GM12875 (cell line): ENCODE measurements at regions not wholly inside any gene's neighbourhood (a gene's known extent, or its start where the extent isn't known, plus 50 kb on each side); places are given as distances from the start of the nearest gene placed in this dataset.

Experiments used
- H3K4me3 ChIP-seq: one replicate; pipeline ENCODE4 v1.5.1; 2011; ENCODE audit warnings: low read depth, low read length, control low read depth
- CTCF ChIP-seq: IDR thresholded peaks from 2 replicates; pipeline ENCODE4 v1.5.1; 2011; ENCODE audit warnings: low read depth, mild to moderate bottlenecking, control low read depth, inconsistent platforms, low read length, moderate library complexity, borderline replicate concordance; ENCODE audit not compliant: insufficient read depth

GRCh38 chr6:26149240-26149639, 62.0 kb downstream of the HFE start:
- no peak overlapping the region for H3K4me3 ChIP-seq
- no peak for TF ChIP-seq CTCF

- no peak overlapping the region for H3K4me3 ChIP-seq
- TF ChIP-seq CTCF, result no peak
Measured at GRCh38 chr6:26152226-26153101, 65.2 kb downstream of the HFE start.

GRCh38 chr6:26155061-26155930, 68.1 kb downstream of the HFE start:
- TF ChIP-seq CTCF, result no peak
- H3K4me3 ChIP-seq, result no peak overlapping the region

- peak overlapping the region; percentile 75 for H3K4me3 ChIP-seq
- TF ChIP-seq CTCF, result no peak
Measured at GRCh38 chr6:26156105-26156849, 69.0 kb downstream of the HFE start.

- TF ChIP-seq CTCF, result no peak
- peak overlapping the region; percentile 75 for H3K4me3 ChIP-seq
Measured at GRCh38 chr6:26156850-26157250, 69.6 kb downstream of the HFE start.

GRCh38 chr6:26157251-26158075, 70.2 kb downstream of the HFE start:
- H3K4me3 ChIP-seq, result peak overlapping the region; percentile 75
- no peak for TF ChIP-seq CTCF
